HG02588 (cell line): ENCODE measurements at regions not wholly inside any gene's neighbourhood (a gene's known extent, or its start where the extent isn't known, plus 50 kb on each side); places are given as distances from the start of the nearest gene placed in this dataset.

ENCODE experiments used
- ATAC-seq: cut with Tn5 transposase; IDR thresholded peaks from one replicate; pipeline ENCODE4 v1.9.1; 2021; ENCODE audit warnings: mild to moderate bottlenecking, moderate library complexity; ENCODE audit not compliant: unreplicated experiment

DNA sequence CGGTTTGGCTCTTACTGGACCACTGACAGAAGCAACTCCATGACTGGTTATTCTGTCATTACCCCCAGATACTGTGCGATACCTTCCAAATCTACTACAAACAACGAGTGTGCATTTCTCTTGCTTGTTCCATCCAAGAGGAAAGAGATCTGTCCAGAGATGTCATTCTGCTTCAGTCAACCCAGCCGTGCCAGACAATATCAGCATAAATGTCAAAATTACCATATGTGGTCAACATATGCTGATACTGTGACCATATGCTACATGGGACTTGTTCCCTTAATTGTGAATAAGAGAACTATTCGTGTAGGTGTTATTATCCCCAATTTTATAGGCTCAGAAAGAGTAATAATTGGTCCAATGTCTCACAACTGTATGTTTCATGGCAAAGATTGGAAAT, 143.2 kb upstream of the PRSS1 start:
- ATAC-seq = no peak

DNA sequence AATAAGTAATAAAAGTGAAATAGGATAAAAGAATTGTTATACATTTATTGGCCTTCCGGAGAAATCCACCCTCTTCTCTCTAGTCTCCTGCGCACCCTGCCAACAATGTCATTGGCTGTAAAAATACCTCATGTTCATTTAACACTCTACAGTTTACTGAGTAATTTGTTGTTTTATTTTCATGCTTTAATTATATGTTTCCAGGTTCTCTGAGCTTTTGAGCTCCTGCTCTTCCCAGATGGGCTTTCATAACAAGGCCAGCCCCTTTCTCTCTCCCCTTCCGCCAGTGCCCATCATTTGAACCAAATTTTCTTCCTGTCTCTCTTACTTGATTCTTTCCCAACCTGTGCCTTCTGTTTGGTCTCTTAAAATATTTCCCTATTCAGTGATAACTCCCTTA, 144.6 kb upstream of the PRSS1 start:
- ATAC-seq = no peak

DNA sequence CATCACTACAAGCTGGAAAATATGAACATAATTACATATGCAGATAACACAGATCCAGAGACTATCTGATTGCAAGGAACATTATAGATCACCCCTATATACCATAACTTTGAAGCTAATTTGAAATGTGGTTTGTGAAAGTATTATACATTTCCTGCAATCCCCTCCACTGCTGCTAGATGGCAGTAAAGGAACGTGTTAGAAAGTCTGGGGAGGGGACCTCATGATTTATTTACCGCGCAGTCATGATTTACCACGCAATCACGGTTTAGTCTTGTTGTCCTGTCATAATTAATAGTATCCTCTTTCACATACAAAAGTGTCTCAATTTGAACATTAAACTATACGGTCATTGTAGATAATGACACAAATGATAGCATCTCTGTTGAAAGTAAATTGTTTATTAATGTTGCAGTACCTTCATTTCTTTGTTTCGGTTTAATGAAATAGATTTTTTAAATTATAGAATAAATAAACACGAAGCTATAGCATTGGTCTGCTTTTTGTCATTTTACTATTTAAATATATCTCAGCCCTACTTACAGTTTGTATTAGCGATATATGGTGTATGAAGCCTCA, 145.3 kb upstream of the PRSS1 start:
- ATAC-seq = no peak

DNA sequence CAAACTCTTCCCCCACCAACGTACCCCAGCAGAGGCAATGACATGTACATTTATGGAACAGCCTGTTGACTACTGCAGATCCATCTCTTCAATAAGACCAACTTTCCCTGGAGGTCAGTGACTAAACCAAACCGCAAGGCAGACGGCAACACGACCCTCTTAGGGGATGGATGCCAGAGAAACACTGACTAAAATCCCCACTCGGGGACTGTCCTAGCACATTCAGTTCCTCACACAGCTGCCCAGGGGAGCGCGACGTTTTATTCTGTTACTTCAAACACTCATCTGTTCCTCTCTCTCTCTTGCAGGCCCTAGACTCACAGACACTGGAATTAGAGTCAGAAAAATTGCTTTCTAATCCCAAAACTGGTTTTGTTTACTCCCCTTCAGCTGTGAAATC, 146.5 kb upstream of the PRSS1 start:
- ATAC-seq = no peak

DNA sequence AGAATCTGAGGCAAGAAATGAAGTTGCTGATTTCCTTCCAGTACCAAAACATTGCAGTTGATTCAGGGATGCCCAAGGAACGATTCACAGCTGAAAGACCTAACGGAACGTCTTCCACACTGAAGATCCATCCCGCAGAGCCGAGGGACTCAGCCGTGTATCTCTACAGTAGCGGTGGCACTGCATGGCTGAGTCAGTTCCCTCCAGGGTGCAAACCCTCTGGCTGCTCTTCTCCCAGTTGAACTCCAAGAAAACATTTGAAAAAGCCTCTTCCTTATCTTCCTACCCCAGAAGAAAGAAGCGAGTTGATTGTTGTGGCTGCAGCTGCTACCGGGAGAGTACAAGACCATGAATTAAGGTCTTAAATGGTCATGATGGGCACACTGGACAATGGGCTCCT, 147.1 kb upstream of the PRSS1 start:
- no peak for ATAC-seq

DNA sequence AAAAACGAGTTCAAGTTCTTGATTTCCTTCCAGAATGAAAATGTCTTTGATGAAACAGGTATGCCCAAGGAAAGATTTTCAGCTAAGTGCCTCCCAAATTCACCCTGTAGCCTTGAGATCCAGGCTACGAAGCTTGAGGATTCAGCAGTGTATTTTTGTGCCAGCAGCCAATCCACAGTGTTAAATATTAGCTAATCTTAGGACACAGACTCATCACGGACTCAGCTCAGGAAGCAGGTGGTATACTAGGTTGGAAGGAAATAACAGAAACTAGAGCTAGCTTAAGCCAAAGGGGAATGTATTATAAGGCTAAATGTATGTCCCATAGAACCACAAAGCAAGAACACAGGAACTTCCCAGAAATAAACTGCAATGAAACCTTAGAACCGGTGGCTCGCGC, 151.0 kb upstream of the PRSS1 start:
- ATAC-seq = no peak

DNA sequence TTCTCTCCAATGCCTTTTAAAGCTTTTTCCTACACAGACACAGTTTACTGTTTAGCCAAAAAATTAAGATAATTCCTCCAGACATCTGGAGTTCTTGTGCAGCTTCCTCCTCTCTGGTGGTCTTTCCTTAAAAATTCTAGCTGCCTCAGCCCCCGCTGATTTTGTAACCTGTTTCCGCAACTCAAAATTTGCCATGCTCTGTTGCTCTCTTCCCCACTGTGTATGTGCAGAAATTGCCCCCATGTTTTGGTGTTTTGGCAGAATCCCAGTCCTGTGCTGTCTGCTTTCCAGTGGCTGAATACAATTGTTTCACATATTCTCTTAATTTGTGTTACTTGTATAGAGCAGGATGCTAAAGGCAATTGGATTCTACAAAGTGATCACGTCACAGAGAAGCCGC, 151.7 kb upstream of the PRSS1 start:
- ATAC-seq = no peak

DNA sequence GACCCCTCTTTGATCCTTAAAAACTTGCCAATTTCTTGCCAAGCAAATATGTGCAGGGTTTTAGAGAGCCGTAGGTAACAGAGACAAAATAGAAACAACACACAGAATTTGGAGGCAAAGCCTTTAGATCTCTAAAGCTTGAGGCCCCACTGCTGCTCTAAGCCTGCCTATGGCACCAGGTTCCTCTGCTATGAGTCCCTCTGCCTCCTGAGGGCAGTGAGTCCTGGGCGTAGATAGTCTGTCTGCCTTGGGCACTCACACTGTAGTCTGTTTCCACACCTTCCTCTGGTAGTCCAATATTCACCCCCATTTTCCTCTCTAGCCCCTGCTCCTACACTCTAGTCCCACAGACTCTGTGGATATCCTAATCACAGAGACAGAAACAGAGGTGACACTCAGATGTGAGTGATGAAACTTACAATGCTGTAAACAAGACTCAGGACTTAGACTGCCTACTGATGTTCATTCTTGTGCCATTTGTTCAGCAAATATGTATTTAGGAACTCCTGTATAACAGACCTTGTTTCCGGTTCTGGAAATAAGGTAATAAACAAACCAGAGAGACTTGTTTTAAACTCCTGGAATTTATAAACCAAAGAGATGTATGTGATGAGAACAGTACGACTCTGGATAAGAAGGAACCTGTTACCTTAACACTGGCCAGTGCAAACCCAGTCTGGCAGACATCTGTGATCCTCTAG, 153.3 kb upstream of the PRSS1 start:
- ATAC-seq = no peak

DNA sequence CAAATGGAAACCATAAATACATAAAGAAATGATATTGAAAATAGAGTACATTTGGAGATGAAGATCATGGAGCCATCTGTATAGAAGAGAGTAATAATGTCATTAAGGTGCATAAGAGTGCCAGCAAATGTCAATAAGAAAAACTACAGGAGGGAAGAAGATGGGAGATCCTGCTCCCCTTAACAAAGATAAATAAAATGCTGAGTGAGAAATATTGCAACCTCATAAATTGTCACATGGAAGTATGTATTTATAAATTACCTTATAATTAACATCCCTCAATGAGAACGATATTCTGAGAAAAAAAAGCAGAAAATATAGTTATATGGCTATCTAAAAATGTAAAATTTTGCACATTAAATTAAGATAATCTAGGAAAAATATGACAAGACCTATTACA, 155.2 kb upstream of the PRSS1 start:
- ATAC-seq = no peak

DNA sequence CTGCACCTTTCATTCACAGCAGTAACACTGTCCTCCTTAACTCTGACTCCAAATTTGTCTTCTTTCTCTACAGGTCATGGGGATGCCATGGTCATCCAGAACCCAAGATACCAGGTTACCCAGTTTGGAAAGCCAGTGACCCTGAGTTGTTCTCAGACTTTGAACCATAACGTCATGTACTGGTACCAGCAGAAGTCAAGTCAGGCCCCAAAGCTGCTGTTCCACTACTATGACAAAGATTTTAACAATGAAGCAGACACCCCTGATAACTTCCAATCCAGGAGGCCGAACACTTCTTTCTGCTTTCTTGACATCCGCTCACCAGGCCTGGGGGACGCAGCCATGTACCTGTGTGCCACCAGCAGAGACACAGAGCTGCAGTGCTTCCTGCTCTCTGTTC, 156.2 kb upstream of the PRSS1 start:
- ATAC-seq = no peak

DNA sequence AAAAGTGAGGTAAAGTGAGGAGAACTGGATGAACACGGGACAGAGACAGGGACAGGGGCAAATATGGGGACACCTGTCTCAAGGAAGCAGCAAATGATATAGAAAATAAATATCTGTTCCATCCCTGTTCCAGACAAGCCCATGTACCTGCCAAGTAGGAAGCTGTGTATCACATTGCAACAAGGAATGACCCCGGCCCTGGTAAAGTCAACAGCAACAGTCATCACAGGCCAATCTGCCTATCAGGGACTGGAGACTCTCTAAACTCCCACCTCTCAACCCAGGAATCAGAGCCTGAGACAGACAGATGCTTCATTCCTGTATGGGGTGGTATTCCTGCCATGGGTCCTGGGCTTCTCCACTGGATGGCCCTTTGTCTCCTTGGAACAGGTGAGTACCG, 156.6 kb upstream of the PRSS1 start:
- no peak for ATAC-seq

DNA sequence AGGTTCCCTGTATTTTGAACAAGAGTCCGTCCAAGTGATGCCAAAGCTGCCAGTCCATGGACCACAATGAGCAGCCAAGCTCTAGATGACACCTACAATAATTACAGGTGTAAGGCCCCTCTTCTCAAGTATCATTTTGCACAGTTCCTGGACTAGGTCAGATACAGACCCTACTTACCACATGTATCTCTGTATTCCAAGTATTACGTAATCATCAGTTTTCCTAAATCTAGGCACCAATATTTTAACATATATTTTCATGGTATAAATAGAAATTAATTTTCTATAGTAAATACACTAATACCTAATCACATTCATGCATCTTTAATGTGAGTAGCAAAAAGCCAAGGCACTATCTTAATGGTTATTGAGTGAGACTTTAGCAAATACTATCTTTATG, 157.0 kb upstream of the PRSS1 start:
- ATAC-seq = no peak

DNA sequence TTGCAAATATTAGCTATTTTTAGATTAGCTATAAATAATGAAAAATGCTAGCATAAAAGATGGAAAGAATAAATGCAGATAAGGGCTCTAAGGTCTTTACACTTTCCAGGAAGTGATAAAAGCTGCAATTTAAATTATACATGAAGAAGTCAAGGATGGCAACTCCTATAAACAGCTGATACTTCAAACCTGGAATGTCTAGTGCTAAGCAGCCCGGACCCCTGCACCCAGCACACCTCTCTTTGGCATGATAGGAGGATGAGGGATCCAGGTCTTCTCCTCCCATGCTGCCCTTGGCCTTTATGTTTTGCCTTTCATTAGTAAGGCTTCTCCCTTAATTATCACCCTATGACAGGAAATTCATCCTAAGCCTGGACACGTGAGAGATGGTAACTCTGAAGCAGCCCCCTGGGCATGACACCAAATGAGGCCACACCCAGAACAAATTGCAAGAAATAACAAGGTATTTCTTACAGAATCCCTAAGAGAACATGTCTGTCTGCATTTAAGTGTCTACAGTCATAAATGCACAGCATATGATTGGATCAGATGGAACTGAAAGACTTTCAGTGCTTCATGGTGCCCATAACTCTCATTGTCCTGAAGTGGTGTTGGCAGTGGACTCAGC, 158.3 kb upstream of the PRSS1 start:
- no peak for ATAC-seq

DNA sequence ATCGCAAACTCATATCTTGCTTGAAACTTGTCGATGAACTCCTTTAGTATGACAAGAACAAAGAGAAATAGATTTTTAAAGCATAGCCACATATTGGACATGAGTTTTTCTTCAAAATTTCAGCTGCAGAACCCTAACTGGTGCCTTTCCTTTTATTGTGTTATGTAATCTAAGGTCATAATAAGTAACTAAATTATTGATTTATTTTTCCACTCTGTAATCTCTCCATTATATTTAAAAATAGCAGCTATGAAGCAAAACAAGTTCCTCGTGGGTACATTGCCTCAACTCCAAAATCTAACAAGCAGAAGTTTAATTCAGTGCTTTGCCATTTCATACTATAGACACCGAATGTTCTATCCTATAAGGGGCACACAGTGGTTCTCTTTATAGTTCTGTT, 159.2 kb upstream of the PRSS1 start:
- ATAC-seq = no peak

DNA sequence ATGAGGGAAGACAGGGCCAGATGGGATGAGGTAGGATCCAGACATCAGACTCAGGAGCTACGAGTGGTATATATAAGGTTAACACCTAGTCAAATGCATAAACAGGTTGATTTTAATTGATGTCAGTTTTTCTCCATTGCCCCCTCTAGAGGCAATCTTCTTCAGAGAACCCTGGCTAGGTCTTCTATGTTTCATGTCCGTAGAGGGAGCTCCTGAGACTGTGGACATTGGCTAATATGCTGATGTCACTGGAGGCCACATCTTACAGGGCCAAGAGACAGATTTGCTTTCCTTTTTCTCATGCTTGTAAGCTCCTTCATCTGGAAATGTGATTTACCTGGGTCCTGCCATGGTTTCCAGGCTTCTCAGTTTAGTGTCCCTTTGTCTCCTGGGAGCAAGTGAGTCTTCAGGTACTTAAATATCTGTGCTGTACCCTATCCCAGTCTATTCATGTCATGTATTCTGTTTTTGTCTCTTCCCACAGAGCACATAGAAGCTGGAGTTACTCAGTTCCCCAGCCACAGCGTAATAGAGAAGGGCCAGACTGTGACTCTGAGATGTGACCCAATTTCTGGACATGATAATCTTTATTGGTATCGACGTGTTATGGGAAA, 161.6 kb upstream of the PRSS1 start:
- peak; percentile 68 for ATAC-seq

DNA sequence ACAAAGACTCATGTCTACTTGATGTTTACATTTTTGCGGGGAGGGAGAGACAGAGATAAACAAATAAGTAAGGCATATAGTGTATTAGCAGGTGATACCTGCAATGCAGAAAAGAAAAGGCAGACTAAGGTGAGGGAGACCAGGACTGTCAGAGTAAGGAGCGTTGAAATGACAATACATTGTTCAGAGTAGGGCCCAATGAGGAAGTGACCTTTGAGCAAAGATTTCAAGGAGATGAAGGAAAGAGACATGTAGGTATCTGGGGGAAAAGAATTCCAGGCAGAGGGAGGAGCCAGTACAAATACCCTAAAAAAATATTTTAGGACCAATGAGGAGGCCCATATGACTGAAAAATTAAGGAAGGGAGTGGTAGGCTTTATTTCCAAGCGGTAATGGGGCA, 162.7 kb upstream of the PRSS1 start:
- no peak for ATAC-seq

DNA sequence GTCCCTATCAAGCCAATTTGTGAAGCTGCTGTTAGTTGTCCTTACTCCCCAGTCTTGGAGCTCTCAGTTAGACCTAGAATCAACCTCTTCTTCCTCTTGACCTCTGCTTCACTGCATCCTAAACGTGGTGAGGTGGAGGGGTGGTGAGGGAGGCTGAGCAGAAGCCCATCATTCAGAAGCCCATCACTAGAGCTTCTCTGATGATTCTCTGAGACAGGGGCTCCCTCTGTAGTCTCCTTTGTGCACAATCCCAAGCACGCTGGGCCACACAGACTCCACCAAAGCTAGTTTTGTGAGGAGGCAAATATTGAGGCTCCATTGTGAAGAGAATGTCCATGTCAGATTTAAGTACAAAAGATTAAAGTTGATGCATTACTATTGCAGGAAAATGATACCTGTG, 163.8 kb upstream of the PRSS1 start:
- ATAC-seq = no peak

DNA sequence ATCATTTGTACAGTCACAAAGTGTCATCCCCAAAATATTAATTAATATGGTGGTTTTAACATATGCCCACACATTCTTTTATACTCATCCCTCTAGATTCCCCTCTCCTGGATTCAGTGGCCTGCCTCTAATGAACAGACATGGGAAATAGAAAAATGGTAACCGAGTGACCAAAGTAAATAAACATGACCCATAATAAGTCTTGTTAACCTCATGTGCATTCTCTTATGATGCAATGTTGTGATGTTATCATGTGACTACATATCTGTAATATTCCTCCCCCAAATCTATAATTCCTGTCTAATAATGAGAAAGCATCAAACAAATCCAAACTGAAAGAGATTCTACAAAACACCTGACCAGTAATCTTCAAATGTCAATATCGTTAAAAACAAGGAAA, 164.5 kb upstream of the PRSS1 start:
- no peak for ATAC-seq

DNA sequence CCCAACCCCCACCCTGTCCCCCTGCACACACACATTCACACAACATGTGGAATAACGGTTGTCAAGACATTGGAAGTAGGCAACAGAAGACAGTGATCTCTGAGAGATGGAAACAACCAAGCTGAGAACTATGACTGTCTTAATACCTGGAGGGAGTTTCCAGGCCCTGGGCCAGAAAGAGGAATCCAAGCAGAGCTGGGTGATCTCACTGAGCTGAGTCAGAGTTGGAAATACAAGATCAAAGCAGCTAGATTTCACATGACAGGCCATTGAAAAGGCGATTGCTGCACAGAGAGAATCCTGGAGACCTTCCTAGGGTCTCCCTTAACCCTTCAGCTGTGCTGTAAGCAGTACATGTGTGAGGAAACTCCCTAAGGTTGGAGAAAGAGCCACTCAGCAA, 165.8 kb upstream of the PRSS1 start:
- peak; percentile 76 for ATAC-seq

DNA sequence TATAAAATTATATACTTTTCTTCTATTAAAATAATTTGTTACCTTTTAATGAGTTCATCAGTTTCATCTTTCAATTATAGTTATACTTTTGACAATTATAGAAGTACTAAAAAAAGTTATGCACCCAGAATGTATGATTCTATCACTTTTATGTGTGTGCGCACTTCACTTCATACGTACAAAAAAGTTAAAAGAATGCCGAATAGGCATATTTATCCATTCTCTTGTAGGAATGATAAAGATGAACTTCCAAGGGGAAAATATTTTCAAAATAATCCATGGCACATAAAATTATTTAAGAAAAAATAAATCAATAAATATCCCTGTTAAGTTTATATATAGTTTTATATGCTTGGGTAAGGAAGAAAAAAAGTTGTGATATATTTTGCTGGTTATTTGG, 166.9 kb upstream of the PRSS1 start:
- no peak for ATAC-seq

DNA sequence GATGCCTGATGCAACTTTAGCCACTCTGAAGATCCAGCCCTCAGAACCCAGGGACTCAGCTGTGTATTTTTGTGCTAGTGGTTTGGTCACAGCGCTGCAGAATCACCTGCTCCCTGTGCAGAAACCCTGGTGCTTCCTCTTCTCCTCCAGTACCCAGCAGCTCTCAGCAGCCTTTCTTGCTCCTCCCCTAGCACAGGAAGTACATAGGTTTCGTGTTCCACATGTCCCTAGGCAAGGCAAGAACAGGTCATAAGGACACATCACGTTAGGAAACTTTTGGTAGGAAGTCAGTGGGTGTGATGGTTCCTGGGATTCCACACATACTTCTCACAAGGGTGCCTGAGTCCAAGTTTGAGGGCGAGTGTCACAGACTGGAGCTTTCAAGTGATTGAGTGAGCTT, 167.9 kb upstream of the PRSS1 start:
- peak; percentile 63 for ATAC-seq

DNA sequence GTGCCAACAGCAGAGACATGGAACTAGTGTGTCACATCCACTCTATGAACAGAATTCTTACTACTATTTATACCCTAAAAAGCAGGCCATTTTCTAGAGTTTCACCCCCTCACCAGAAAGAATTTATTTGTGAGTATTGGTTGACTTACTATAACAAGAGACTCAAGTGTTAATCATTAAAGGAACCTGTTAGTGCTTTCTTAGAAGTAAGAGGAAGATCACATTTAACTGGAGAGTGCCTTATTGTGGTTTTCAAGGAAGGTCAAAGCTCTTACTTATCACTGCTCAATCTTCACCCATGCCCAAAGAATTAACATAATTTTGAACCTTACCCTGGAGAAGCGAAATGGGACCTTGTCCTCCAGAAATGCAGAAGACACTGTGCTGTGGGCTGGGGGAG, 169.3 kb upstream of the PRSS1 start:
- no peak for ATAC-seq
